ENCODE measurements at regions not wholly inside any gene's neighbourhood (a gene's known extent, or its start where the extent isn't known, plus 50 kb on each side); places are given as distances from the start of the nearest gene placed in this dataset.

DNA sequence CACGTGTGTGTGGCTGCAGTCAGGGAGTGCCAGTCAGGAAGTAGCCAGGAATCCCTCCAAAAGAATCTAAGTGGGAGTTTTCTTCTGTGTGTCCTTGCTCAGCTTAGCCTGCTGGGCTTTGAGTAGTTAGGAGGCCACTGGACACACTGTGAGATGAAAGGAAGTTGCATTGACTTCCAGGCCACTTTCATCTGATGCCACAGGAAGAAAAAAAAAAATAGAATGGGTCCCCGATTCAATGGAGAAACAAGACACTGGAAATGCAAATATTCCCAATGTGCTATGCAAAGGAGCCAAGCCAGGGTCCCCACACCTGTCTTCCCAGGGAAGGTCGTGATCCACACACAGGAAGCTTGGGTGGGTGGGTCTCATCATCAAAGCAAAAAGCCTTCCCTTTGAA, 95.6 kb upstream of the E2F8 start:
- H3K4me1 ChIP-seq = no peaks in the 10 kb centered on the region
- H3K4me3 ChIP-seq = no peak overlapping the region
- no peak overlapping the region for H3K27ac ChIP-seq (replicated peaks)
- no peak for DNase-seq
- H3K9me3 ChIP-seq (replicated peaks) = no peaks in the 10 kb centered on the region
- no peaks in the 10 kb centered on the region for H3K36me3 ChIP-seq
- TF ChIP-seq, protein P1, sequence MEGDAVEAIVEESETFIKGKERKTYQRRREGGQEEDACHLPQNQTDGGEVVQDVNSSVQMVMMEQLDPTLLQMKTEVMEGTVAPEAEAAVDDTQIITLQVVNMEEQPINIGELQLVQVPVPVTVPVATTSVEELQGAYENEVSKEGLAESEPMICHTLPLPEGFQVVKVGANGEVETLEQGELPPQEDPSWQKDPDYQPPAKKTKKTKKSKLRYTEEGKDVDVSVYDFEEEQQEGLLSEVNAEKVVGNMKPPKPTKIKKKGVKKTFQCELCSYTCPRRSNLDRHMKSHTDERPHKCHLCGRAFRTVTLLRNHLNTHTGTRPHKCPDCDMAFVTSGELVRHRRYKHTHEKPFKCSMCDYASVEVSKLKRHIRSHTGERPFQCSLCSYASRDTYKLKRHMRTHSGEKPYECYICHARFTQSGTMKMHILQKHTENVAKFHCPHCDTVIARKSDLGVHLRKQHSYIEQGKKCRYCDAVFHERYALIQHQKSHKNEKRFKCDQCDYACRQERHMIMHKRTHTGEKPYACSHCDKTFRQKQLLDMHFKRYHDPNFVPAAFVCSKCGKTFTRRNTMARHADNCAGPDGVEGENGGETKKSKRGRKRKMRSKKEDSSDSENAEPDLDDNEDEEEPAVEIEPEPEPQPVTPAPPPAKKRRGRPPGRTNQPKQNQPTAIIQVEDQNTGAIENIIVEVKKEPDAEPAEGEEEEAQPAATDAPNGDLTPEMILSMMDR (IDR thresholded peaks at IDR 0.05; ENCODE audit: borderline replicate concordance) = no peak
- intact Hi-C loops (cut with micrococcal nuclease) = no loop called here
- H3K27me3 ChIP-seq (ENCODE audit: low read depth) = peaks cover 62% of the 10 kb centered on the region

DNA sequence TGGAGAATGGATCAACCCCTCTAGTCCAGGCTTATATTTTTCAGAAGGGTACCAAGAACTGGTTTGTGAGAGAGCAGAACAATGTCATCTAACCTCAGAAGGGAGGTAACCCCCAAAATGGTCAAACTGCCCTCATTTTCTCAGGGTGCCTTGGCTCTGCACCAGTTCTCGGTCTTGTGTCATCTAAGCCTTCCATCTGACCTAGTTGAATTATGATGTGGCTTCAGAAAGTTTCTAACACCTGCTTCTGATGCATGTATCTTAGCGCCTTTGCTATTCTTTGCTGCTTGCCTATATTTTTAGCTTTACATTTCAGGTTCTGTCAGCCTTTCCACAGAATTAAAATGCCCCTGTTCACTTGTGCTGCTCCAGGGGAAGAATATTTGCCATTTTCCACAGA, 91.7 kb upstream of the E2F8 start:
- no peaks in the 10 kb centered on the region for H3K9me3 ChIP-seq (replicated peaks)
- peaks cover 28% of the 10 kb centered on the region for H3K27me3 ChIP-seq (ENCODE audit: low read depth)
- intact Hi-C loops (cut with micrococcal nuclease) = no loop called here

DNA sequence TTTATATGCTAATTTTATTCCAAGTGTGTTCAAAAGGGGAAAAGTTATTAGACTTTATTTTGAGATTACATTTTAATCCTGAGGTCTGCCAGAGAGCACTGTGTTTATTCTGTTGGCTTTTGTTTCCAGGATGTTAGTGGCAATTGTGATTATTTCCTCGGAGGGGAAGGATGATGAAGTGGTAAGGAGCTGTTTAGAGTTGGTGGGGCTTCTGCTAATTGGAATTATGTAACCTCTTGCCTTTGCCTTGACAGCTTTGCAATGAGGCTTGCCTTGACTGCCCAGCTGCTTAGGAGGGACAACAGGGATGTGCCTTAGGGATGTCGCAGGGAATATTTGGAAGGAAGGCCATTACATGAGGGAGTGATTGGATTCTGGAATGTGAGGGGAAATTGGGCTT, 89.7 kb upstream of the E2F8 start:
- Histone ChIP-seq H3K27ac (replicated peaks) (no peak overlapping the region), H3K36me3 (no peaks in the 10 kb centered on the region), H3K9me3 (replicated peaks) (no peaks in the 10 kb centered on the region), H3K27me3 (ENCODE audit: low read depth) (peaks cover 10% of the 10 kb centered on the region), H3K4me3 (no peak overlapping the region), H3K4me1 (no peaks in the 10 kb centered on the region)
- no peak for DNase-seq
- intact Hi-C loops (cut with micrococcal nuclease) = no loop called here
- TF ChIP-seq, protein P1 (IDR thresholded peaks at IDR 0.05; ENCODE audit: borderline replicate concordance) = no peak

More for the DNA sequence above, 91.7 kb upstream of the E2F8 start:
- DNase-seq = no peak
- TF ChIP-seq, protein P1 (IDR thresholded peaks at IDR 0.05; ENCODE audit: borderline replicate concordance) = no peak
- H3K27ac ChIP-seq (replicated peaks) = no peak overlapping the region
- no peak overlapping the region for H3K4me3 ChIP-seq
- no peaks in the 10 kb centered on the region for H3K36me3 ChIP-seq
- H3K4me1 ChIP-seq = no peaks in the 10 kb centered on the region

DNA sequence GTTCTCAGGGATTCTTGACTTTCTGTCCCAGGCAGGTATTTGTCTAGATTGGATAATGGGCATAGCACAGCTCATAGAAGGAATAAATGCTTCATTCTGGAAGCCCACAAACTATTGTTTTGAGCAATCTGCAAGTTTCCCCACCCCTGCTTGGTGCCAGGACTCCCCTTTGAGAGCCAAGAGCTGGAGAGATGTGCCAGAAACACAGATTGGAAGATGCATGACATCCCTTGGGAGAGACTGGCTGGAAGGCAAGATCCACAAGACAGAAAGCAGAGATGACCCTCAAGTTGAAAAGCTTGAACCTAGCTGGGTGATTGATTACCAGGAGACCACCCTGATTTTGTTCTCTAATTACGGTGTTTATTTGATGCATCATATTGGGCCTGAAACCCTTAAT, 89.2 kb upstream of the E2F8 start:
- Histone ChIP-seq H3K27me3 (ENCODE audit: low read depth) (peaks cover 10% of the 10 kb centered on the region), H3K4me3 (no peak overlapping the region), H3K27ac (replicated peaks) (no peak overlapping the region), H3K9me3 (replicated peaks) (no peaks in the 10 kb centered on the region), H3K4me1 (no peaks in the 10 kb centered on the region), H3K36me3 (no peaks in the 10 kb centered on the region)
- intact Hi-C loops (cut with micrococcal nuclease) = no loop called here
- TF ChIP-seq, protein P1 (IDR thresholded peaks at IDR 0.05; ENCODE audit: borderline replicate concordance) = no peak
- DNase-seq = no peak

DNA sequence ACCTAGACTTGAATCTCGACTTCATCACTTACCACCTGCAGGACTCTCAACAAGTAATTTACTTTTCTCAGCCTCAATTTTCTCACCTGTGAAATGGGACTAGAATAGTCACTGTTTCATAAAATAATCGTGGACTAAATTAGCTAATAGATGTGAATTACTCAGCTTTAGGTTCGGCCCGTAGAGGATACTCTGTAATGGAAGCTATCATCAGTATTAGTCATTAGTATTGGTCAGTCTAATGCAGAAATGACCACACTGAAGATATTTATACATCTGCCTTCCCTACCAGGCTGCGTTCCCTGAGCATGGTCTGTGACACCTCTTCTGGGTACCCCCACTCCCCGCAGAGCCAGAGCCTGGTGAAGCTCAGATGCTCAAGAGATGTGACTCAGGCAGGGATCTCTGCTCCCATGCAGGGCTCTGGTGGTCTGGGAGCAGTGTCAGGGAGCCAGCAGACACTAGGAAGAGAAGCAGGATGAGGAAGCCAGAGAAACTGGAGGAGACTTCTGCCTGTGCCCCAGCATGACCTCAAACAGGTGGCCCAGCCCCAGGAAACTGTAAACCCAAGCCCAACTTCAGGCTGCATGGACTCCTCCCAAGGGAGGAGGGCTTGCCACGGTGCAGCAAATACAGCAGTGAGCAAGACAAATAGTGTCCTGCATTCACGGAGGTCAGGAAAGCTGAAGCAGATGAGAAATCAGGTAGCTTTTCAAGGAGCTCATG, 88.0 kb upstream of the E2F8 start:
- Histone ChIP-seq H3K4me3 (no peak overlapping the region), H3K36me3 (no peaks in the 10 kb centered on the region), H3K9me3 (replicated peaks) (no peaks in the 10 kb centered on the region), H3K27me3 (ENCODE audit: low read depth) (peaks cover 1% of the 10 kb centered on the region), H3K27ac (replicated peaks) (no peak overlapping the region), H3K4me1 (no peaks in the 10 kb centered on the region)
- intact Hi-C loops (cut with micrococcal nuclease) = no loop called here
- no peak for DNase-seq
- TF ChIP-seq, protein P1 (IDR thresholded peaks at IDR 0.05; ENCODE audit: borderline replicate concordance) = no peak
